HFF-Myc (cell line): ENCODE measurements at regions not wholly inside any gene's neighbourhood (a gene's known extent, or its start where the extent isn't known, plus 50 kb on each side); places are given as distances from the start of the nearest gene placed in this dataset.

ENCODE experiments used
- DNase-seq: peaks from one replicate; pipeline ENCODE4 v3.0.0-alpha.2; 2011; ENCODE audit warnings: low read depth; ENCODE audit errors: extremely low read depth
- H3K4me3 ChIP-seq: replicated peaks from 2 replicates; pipeline ENCODE4 v1.5.1; 2011; ENCODE audit warnings: low read depth, mild to moderate bottlenecking, control low read depth, low read length
- CTCF ChIP-seq: IDR thresholded peaks from 2 replicates; pipeline ENCODE4 v1.5.1; 2012; ENCODE audit warnings: mild to moderate bottlenecking, low read depth, low read length, control low read depth; ENCODE audit errors: missing control alignments

- DNase-seq = no peak
Measured at GRCh38 chr21:18887922-18888602, 484.5 kb upstream of the TMPRSS15 start.

DNA sequence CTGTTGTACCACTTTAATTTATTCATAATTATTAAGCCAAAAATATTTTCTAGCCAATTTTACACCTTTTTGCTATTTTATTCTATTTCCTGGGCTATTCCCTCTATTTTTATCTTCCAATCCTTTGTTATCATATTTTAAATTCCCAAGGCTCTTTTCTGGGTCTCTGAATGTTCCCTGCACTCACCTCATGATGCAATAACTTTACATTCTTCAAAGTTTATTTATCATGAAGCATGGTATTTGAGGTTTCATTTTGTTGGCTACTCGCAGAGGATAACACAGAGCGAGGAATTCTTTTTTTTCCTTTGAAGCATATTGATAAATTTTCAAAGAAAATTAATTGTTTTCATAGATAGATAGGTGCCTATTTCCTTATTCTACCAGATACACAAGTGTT, 489.8 kb upstream of the TMPRSS15 start:
- no peak overlapping the region for H3K4me3 ChIP-seq
- no peak for TF ChIP-seq CTCF
- no peak for DNase-seq

More at GRCh38 chr21:18887922-18888602, 484.5 kb upstream of the TMPRSS15 start:
- TF ChIP-seq CTCF = no peak
- no peak overlapping the region for H3K4me3 ChIP-seq

GRCh38 chr21:18894387-18894786, 490.8 kb upstream of the TMPRSS15 start:
- DNase-seq = no peak
- TF ChIP-seq CTCF = no peak
- no peak overlapping the region for H3K4me3 ChIP-seq

DNA sequence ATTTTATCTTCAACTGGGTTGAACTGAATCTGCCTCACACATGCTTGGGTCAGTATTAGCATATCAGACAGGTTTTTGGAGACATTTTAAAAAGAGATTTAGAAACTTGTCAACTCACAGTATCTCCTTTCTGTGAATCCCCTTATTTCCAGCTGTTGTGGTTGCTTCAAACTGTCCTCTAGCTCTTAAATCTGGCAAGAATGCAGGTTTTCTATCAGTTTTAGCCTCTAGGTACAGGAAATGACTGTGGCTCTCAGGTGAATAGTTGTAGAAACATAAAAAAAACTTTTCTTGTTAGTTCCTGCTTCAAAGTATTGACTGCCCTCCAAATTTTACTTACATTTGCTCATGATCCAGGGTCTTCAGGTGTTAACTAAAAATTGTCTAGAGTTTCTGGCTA, 495.7 kb upstream of the TMPRSS15 start:
- TF ChIP-seq CTCF = no peak
- no peak overlapping the region for H3K4me3 ChIP-seq
- DNase-seq = no peak

DNA sequence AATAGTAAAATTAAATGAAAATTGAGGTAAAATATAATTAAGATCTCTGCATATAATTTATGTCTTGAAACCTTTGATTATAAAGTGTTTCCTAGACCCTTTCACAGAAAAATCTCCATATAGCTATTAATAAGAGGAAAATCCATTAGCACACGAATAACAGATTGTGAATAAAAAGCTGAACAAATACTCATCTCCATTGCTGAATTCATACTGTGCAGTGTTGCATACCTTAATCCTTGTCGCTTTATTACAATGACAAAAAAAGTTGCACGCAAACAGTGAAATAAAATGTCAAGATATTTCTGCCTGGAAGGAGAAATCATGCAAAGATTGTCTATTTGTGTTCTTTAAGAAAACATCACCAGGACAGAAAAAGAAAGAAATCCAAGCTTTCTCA, 499.1 kb upstream of the TMPRSS15 start:
- H3K4me3 ChIP-seq = no peak overlapping the region
- no peak for DNase-seq
- no peak for TF ChIP-seq CTCF

DNA sequence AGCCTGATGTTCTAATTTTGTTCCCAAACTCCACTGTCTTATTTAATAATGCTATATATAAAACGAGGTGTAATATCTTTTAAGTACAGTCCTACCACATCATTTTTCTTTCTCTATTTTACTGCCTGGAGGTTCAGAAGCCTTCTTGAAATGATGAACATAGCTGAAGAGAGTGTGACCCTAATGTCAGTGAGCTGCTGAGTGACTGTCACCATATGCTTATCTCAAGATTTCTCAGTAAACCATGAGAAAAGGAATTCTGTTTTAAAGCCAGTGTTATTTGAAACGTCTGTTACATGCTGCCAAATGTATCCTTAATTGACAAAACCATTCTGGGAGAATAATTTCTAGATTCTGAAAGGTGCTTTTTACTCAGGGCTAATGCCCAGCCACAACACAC, 503.5 kb upstream of the TMPRSS15 start:
- no peak for TF ChIP-seq CTCF
- DNase-seq = no peak
- no peak overlapping the region for H3K4me3 ChIP-seq

- DNase-seq = no peak
- H3K4me3 ChIP-seq = no peak overlapping the region
- TF ChIP-seq CTCF = no peak
Measured at GRCh38 chr21:18908641-18909040, 505.1 kb upstream of the TMPRSS15 start.
